Smooth muscle cell (in vitro differentiated cells): ENCODE measurements at regions not wholly inside any gene's neighbourhood (a gene's known extent, or its start where the extent isn't known, plus 50 kb on each side); places are given as distances from the start of the nearest gene placed in this dataset.

Experiments used
- DNase-seq: peaks from one replicate; lab custom pipeline; 2025; ENCODE audit not compliant: unreplicated experiment; lab: John Stamatoyannopoulos, UW
- H2AFZ ChIP-seq: fragments of 200-600 bp; sonication (generic); 2 replicates; pipeline ENCODE4 v1.6.0; 2016; ENCODE audit warnings: antibody characterized with exemption, low read depth, mild to moderate bottlenecking
- H3F3A ChIP-seq: fragments of 200-600 bp; sonication (generic); 2 replicates; pipeline ENCODE4 v1.6.0; 2017; ENCODE audit warnings: antibody characterized with exemption, low read depth
- H3K27ac ChIP-seq: fragments of 200-600 bp; sonication (generic); 2 replicates; pipeline ENCODE4 v1.5.1; 2016; ENCODE audit warnings: low read depth, mild to moderate bottlenecking
- H3K27me3 ChIP-seq: fragments of 200-600 bp; sonication (generic); 2 replicates; pipeline ENCODE4 v1.6.1; 2016; ENCODE audit warnings: low read depth, mild to moderate bottlenecking
- H3K36me3 ChIP-seq: fragments of 200-600 bp; sonication (generic); 2 replicates; pipeline ENCODE4 v1.5.1; 2016; ENCODE audit warnings: low read depth
- H3K4me1 ChIP-seq: fragments of 200-600 bp; sonication (generic); 2 replicates; pipeline ENCODE4 v1.5.1; 2016; ENCODE audit warnings: low read depth
- H3K4me2 ChIP-seq: fragments of 200-600 bp; sonication (generic); 2 replicates; pipeline ENCODE4 v1.6.0; 2016; ENCODE audit warnings: mild to moderate bottlenecking
- H3K4me3 ChIP-seq: fragments of 200-600 bp; sonication (generic); 2 replicates; pipeline ENCODE4 v1.5.1; 2016; ENCODE audit warnings: mild to moderate bottlenecking
- H3K79me2 ChIP-seq: fragments of 200-600 bp; sonication (generic); 2 replicates; pipeline ENCODE4 v1.6.0; 2016; ENCODE audit warnings: low read depth, mild to moderate bottlenecking
- H3K9ac ChIP-seq: fragments of 200-600 bp; sonication (generic); 2 replicates; pipeline ENCODE4 v1.6.0; 2016; ENCODE audit warnings: low read depth
- H3K9me3 ChIP-seq: fragments of 200-600 bp; sonication (generic); replicated peaks from 2 replicates; pipeline ENCODE4 v1.5.1; 2016; ENCODE audit warnings: low read depth
- H4K20me1 ChIP-seq: fragments of 200-600 bp; sonication (generic); 2 replicates; pipeline ENCODE4 v1.6.0; 2016; ENCODE audit warnings: low read depth
- WGBS: methylation state at CpG from one replicate; pipeline ENCODE4 v1.1.7; 2016; ENCODE audit warnings: low lambda C conversion rate; 5-methylcytosine and 5-hydroxymethylcytosine counted together
- TF ChIP-seq, protein P1 (sequence below): fragments of 200-600 bp; sonication (generic); IDR thresholded peaks from 2 replicates; pipeline ENCODE4 v1.5.1; 2017; ENCODE audit warnings: borderline replicate concordance, mild to moderate bottlenecking, antibody characterized with exemption; ENCODE audit not compliant: insufficient read depth, poor library complexity, severe bottlenecking

DNA sequence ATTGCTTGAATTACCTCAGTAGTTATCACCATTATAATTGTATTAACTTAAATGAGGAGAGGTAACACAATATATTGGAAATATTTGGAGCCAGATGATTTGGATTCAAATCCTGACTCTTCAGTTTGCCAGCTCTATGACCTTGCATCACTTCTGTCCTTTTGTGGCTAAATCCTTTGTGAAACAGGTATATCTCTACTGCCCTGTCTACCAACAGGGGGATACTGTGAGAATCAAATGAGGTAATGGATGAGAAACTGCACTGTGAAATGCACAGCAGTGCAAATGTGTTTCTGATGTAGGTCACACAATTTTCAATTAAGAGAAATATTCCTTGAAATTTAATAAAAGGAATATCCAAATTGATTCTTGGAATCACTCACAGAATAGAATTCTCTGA lies 58.8 kb downstream of the CCDC54 start:
- H3F3A ChIP-seq, result no peaks in the 10 kb centered on the region
- no peak overlapping the region for H3K4me3 ChIP-seq
- H3K27me3 ChIP-seq, result no peaks in the 10 kb centered on the region
- H3K9me3 ChIP-seq, result no peaks in the 10 kb centered on the region
- H3K9ac ChIP-seq, result no peak overlapping the region
- H3K4me1 ChIP-seq, result peaks cover 6% of the 10 kb centered on the region
- TF ChIP-seq, protein P1, sequence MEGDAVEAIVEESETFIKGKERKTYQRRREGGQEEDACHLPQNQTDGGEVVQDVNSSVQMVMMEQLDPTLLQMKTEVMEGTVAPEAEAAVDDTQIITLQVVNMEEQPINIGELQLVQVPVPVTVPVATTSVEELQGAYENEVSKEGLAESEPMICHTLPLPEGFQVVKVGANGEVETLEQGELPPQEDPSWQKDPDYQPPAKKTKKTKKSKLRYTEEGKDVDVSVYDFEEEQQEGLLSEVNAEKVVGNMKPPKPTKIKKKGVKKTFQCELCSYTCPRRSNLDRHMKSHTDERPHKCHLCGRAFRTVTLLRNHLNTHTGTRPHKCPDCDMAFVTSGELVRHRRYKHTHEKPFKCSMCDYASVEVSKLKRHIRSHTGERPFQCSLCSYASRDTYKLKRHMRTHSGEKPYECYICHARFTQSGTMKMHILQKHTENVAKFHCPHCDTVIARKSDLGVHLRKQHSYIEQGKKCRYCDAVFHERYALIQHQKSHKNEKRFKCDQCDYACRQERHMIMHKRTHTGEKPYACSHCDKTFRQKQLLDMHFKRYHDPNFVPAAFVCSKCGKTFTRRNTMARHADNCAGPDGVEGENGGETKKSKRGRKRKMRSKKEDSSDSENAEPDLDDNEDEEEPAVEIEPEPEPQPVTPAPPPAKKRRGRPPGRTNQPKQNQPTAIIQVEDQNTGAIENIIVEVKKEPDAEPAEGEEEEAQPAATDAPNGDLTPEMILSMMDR, result no peak
- H3K36me3 ChIP-seq, result no peaks in the 10 kb centered on the region
- no peak overlapping the region for H3K27ac ChIP-seq
- no peak for DNase-seq
- no peak overlapping the region for H2AFZ ChIP-seq
- H3K4me2 ChIP-seq, result no peak overlapping the region
- H3K79me2 ChIP-seq, result no peaks in the 10 kb centered on the region
- no peaks in the 10 kb centered on the region for H4K20me1 ChIP-seq

DNA sequence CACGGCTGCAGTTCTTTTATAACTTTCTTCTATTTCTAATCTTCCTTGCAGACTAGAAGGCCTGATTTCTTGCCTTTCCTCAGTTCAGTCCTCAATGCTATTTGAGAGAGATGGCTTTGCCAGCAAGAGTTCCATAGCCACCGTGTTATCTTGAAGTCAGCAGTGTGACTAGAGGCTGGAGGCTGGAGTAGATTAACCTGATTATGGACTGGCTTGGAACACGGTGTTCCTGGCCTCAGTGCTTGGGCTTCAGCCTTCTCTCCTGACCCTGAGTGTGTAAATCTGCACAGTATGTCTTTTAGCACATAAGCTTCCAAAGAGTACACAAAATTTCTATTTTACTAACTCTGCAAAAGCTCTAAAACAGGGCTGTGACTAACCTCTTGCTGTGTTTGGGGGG lies 61.4 kb downstream of the CCDC54 start:
- no peak overlapping the region for H3K4me2 ChIP-seq
- H2AFZ ChIP-seq, result no peak overlapping the region
- no peak overlapping the region for H3K9ac ChIP-seq
- no peaks in the 10 kb centered on the region for H3K4me1 ChIP-seq
- WGBS, result 65% methylated on average over 3 of the region's 3 CpGs
- H4K20me1 ChIP-seq, result no peaks in the 10 kb centered on the region
- no peaks in the 10 kb centered on the region for H3F3A ChIP-seq
- DNase-seq, result no peak
- H3K27ac ChIP-seq, result no peak overlapping the region
- H3K36me3 ChIP-seq, result no peaks in the 10 kb centered on the region
- no peaks in the 10 kb centered on the region for H3K79me2 ChIP-seq
- H3K9me3 ChIP-seq, result no peaks in the 10 kb centered on the region
- no peaks in the 10 kb centered on the region for H3K27me3 ChIP-seq
- TF ChIP-seq, protein P1, result no peak
- H3K4me3 ChIP-seq, result no peak overlapping the region

DNA sequence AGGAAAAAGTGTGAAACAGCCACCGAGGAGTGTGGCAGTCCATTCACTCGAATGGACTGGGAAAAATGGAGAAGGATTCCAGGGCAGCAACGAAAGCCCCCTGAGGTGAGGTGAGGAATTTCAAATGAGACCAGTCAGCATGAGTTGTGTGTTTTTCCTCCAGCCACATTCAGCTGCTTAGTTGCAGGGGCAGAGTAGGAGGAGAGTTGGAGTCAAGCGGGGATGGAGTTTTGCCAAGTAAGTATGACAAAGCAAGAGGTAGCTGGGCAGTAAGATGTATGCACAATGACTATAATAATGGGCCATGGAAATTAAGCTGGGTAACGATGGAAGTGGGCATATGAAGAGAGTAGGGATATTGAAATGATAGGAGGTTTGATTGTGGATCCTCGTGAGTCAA lies 64.4 kb downstream of the CCDC54 start:
- Histone ChIP-seq H3K36me3 (no peaks in the 10 kb centered on the region), H3K4me3 (no peak overlapping the region), H3F3A (no peaks in the 10 kb centered on the region), H3K9ac (no peak overlapping the region), H3K9me3 (no peaks in the 10 kb centered on the region), H3K27me3 (no peaks in the 10 kb centered on the region), H3K79me2 (no peaks in the 10 kb centered on the region), H3K27ac (no peak overlapping the region), H3K4me1 (no peaks in the 10 kb centered on the region), H4K20me1 (no peaks in the 10 kb centered on the region), H2AFZ (no peak overlapping the region), H3K4me2 (no peak overlapping the region)
- WGBS, result 75% methylated on average over 6 of the region's 6 CpGs
- DNase-seq, result no peak
- TF ChIP-seq, protein P1, result no peak

DNA sequence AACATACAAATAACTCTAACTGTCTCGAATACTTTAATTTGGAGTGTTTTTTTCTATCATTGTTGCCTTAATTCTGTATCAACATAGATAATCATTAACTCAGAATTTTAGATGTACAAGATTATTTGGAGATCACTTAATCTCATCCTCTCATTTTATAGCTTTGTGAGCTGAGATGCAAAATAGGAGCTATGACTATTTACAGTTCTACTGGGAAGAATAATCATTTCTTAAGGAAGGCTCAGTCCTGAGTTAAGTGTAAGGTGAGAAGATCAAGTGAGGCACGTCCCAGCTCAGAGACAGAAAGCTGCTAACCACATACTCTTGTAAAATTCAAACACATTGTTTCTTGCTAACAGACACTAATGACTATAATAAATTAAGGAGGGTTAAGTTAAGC lies 66.2 kb downstream of the CCDC54 start:
- H3K9me3 ChIP-seq, result no peaks in the 10 kb centered on the region
- H3K9ac ChIP-seq, result no peak overlapping the region
- no peaks in the 10 kb centered on the region for H3K36me3 ChIP-seq
- WGBS, result 64% methylated on average over 2 of the region's 2 CpGs
- no peaks in the 10 kb centered on the region for H3F3A ChIP-seq
- DNase-seq, result no peak
- no peaks in the 10 kb centered on the region for H4K20me1 ChIP-seq
- no peak overlapping the region for H3K4me3 ChIP-seq
- TF ChIP-seq, protein P1, result no peak
- H3K27ac ChIP-seq, result no peak overlapping the region
- no peaks in the 10 kb centered on the region for H3K27me3 ChIP-seq
- no peak overlapping the region for H3K4me2 ChIP-seq
- no peaks in the 10 kb centered on the region for H3K4me1 ChIP-seq
- no peak overlapping the region for H2AFZ ChIP-seq
- no peaks in the 10 kb centered on the region for H3K79me2 ChIP-seq
